IMR-90 (cell line): ENCODE measurements at regions not wholly inside any gene's neighbourhood (a gene's known extent, or its start where the extent isn't known, plus 50 kb on each side); places are given as distances from the start of the nearest gene placed in this dataset.
A peak's percentile ranks its signal among the peaks of the same experiment; 100 is the strongest.

Source experiments
- ATAC-seq: fragments of 200-7000 bp; cut with Tn5 transposase; 2 replicates; pipeline ENCODE4 v1.9.1; 2020; ENCODE audit warnings: low read depth, mild to moderate bottlenecking, moderate library complexity
- BruUV-seq: library from RNA; stranded (reverse); fragments of 400-500 nt; replicated peaks from 2 replicates; lab custom pipeline; 2021; lab: Mats Ljungman, UMichigan
- CTCF ChIA-PET: fragments of 300-600 bp; formaldehyde crosslinking; extraction: SDS; loops from one replicate; lab custom pipeline; 2021; ENCODE audit warnings: antibody characterized with exemption; lab: Yijun Ruan, JAX
- POLR2A ChIA-PET: fragments of 300-600 bp; sonication (Branson Sonifier 250); formaldehyde crosslinking; loops from one replicate; lab custom pipeline; 2022; ENCODE audit warnings: antibody characterized with exemption; ENCODE audit not compliant: unreplicated experiment; lab: Charles Lee
- DNase-seq: peaks from one replicate; pipeline ENCODE4 v3.0.0; 2013
- H2AFZ ChIP-seq: replicated peaks from 2 replicates; pipeline ENCODE3; 2013; ENCODE audit warnings: low read length, mild to moderate bottlenecking; ENCODE audit not compliant: poor library complexity
- H2AK5ac ChIP-seq: 2 replicates; pipeline ENCODE4 v1.6.1; 2013; ENCODE audit warnings: low read depth, low read length, inconsistent platforms
- H2AK9ac ChIP-seq: replicated peaks from 2 replicates; pipeline ENCODE3; 2013; ENCODE audit warnings: mild to moderate bottlenecking, low read depth, low read length, moderate library complexity; ENCODE audit not compliant: poor library complexity
- H2BK120ac ChIP-seq: 2 replicates; pipeline ENCODE4 v1.6.1; 2013; ENCODE audit warnings: low read depth, low read length, inconsistent platforms
- H2BK15ac ChIP-seq: 3 replicates; pipeline ENCODE4 v1.6.1; 2013; ENCODE audit warnings: low read depth, low read length, inconsistent platforms
- H2BK20ac ChIP-seq: 2 replicates; pipeline ENCODE4 v1.6.1; 2013; ENCODE audit warnings: low read depth, mild to moderate bottlenecking, inconsistent platforms, low read length, moderate library complexity
- H2BK5ac ChIP-seq: 2 replicates; pipeline ENCODE4 v1.6.1; 2013; ENCODE audit warnings: mild to moderate bottlenecking, low read depth, low read length, inconsistent platforms; ENCODE audit not compliant: poor library complexity, severe bottlenecking
- H3K14ac ChIP-seq: replicated peaks from 2 replicates; pipeline ENCODE4 v1.6.1; 2013; ENCODE audit warnings: low read depth, low read length, inconsistent platforms
- H3K18ac ChIP-seq: 2 replicates; pipeline ENCODE4 v1.6.1; 2013; ENCODE audit warnings: low read depth, low read length, control low read depth
- H3K23ac ChIP-seq: 2 replicates; pipeline ENCODE4 v1.6.1; 2013; ENCODE audit warnings: low read depth, low read length, inconsistent platforms
- H3K27ac ChIP-seq: 2 replicates; pipeline ENCODE4 v1.5.1; 2013; ENCODE audit warnings: mild to moderate bottlenecking, control low read depth, low read length; ENCODE audit not compliant: insufficient read depth
- H3K27me3 ChIP-seq: 2 replicates; pipeline ENCODE4 v1.6.1; 2013; ENCODE audit warnings: low read length; ENCODE audit not compliant: control insufficient read depth, insufficient read depth
- H3K36me3 ChIP-seq: 2 replicates; pipeline ENCODE4 v1.6.1; 2013; ENCODE audit warnings: low read length, mixed read lengths; ENCODE audit not compliant: control insufficient read depth, insufficient read depth
- H3K4ac ChIP-seq: 2 replicates; pipeline ENCODE4 v1.6.1; 2013; ENCODE audit warnings: low read depth, low read length, inconsistent platforms
- H3K4me1 ChIP-seq: 2 replicates; pipeline ENCODE4 v1.6.1; 2013; ENCODE audit warnings: low read length, mixed read lengths; ENCODE audit not compliant: control insufficient read depth, insufficient read depth
- H3K4me2 ChIP-seq: 2 replicates; pipeline ENCODE4 v1.6.1; 2013; ENCODE audit warnings: low read depth, mild to moderate bottlenecking, control low read depth, low read length, moderate library complexity
- H3K4me3 ChIP-seq: 2 replicates; pipeline ENCODE4 v1.5.1; 2013; ENCODE audit warnings: low read depth, mild to moderate bottlenecking, control low read depth, low read length, moderate library complexity; ENCODE audit not compliant: insufficient read depth
- H3K56ac ChIP-seq: 2 replicates; pipeline ENCODE4 v1.6.1; 2013; ENCODE audit warnings: low read length, inconsistent platforms; ENCODE audit not compliant: insufficient read depth; ENCODE audit errors: extremely low read depth
- H3K79me1 ChIP-seq, 2 experiments: 2 replicates each; pipeline ENCODE4 v1.6.1; 2013; ENCODE audit warnings: low read length in 2 of 2, inconsistent platforms in 1 of 2, low read depth in 1 of 2
- H3K9ac ChIP-seq: 2 replicates; pipeline ENCODE4 v1.6.1; 2013; ENCODE audit warnings: low read depth, low read length, control low read depth
- H3K9me1 ChIP-seq: 2 replicates; pipeline ENCODE4 v1.6.1; 2013; ENCODE audit warnings: low read length, inconsistent platforms; ENCODE audit not compliant: insufficient read depth
- H3K9me3 ChIP-seq: 2 replicates; pipeline ENCODE4 v1.6.1; 2013; ENCODE audit warnings: low read length; ENCODE audit not compliant: control insufficient read depth, insufficient read depth
- H4K20me1 ChIP-seq: 2 replicates; pipeline ENCODE4 v1.6.1; 2013; ENCODE audit warnings: low read length, inconsistent platforms; ENCODE audit not compliant: insufficient read depth
- H4K5ac ChIP-seq: 2 replicates; pipeline ENCODE4 v1.6.1; 2013; ENCODE audit warnings: mild to moderate bottlenecking, low read depth, low read length, control low read depth
- H4K8ac ChIP-seq, 2 experiments: 2 replicates each; pipeline ENCODE4 v1.6.1; 2013; ENCODE audit warnings: low read depth in 2 of 2, low read length in 2 of 2, control low read depth in 1 of 2, inconsistent platforms in 1 of 2
- H4K91ac ChIP-seq: 2 replicates; pipeline ENCODE4 v1.6.1; 2013; ENCODE audit warnings: low read depth, low read length, inconsistent platforms; ENCODE audit not compliant: insufficient read depth
- CEBPB ChIP-seq: IDR thresholded peaks from 2 replicates; pipeline ENCODE4 v1.6.1; 2012; ENCODE audit warnings: low read depth, low read length, improper control_type of control experiment
- MAFK ChIP-seq: IDR thresholded peaks from 2 replicates; pipeline ENCODE4 v1.6.1; 2012; ENCODE audit warnings: low read depth, low read length, improper control_type of control experiment
- POLR2A ChIP-seq: IDR thresholded peaks from 2 replicates; pipeline ENCODE4 v1.6.1; 2012; ENCODE audit warnings: mild to moderate bottlenecking, low read depth, low read length
- SMC3 ChIP-seq: fragments of 150-350 bp; IDR thresholded peaks from 2 replicates; pipeline ENCODE4 v1.6.1; 2016; ENCODE audit warnings: low read depth, mild to moderate bottlenecking, antibody characterized with exemption, low read length, moderate library complexity
- WGBS, 2 experiments: methylation state at CpG; one replicate each; pipeline versions ENCODE4 v1.1.5 to v1.1.7; 2013; ENCODE audit warnings: missing lambda C conversion rate in 2 of 2; ENCODE audit not compliant: insufficient read length in 1 of 2; ENCODE audit errors: extremely low coverage in 2 of 2; 5-methylcytosine and 5-hydroxymethylcytosine counted together
- dilution Hi-C: fragments of 300-500 bp; cut with HindIII; formaldehyde crosslinking; loops from one replicate; pipeline ENCODE4 v1.14.3; 2018; ENCODE audit warnings: low sequenced_read_pairs; ENCODE audit not compliant: unreplicated experiment
- in situ Hi-C: fragments of 300-500 bp; cut with MboI; formaldehyde crosslinking; loops from 3 replicates; pipeline ENCODE4 v1.14.3; 2019; ENCODE audit warnings: low sequenced_read_pairs, inconsistent platforms, mixed read lengths
- intact Hi-C: fragments of 100-400 bp; cut with micrococcal nuclease; formaldehyde crosslinking; loops from 2 replicates; pipeline ENCODE4 v1.10.0; 2022

DNA sequence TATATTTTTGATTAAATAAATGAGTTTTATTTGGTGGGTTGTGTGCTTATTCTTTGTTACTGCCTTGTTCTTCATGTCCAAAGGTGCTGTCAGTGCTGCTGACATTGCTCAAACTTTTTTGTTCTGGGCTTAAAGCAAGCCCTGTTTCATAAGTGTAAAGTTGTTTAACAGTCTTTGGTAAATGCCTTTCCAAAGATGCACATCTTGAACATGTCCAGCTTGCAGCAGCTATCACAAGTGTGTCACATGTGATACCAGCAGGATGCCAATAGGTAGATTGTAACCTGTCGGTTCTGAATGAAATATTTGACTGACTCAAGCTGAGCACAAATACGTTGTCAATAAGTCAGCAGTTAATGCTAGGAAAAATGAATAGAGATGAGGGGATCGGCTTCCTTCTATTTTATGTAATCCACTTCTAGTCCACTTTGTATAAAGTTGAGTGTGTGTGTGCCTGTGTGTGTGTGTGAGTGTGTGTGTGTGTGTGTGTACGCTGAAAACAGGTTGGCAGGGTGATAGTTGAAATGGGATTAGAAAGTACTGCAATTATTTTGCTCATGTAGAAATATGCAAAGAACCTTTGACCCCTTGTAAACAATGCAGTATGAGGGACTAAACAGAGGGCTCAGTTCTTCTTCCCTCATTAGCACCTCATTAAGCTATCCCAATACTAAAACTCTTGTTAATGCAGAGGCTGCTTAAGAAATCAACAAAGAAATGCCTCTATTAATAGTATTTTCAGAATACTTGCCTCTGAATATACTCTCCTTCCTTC lies 986.5 kb downstream of the TUSC7 start (continued):
- TF ChIP-seq CEBPB, result no peak
- no peak for TF ChIP-seq SMC3

- no peak overlapping the region for H4K91ac ChIP-seq
- BruUV-seq, result no TSS peak
- H3K23ac ChIP-seq, result no peak overlapping the region
- no peak overlapping the region for H3K4me3 ChIP-seq
- peak overlapping the region; percentile 66; the same call in 1 of the 2 replicates for H4K5ac ChIP-seq
- ChIA-PET POLR2A (interaction anchor here (0.7 kb wide), 1 partner anchor 12 kb away, joined by 3 read pairs; no protein-coding TSS in a partner anchor), CTCF (no interaction called here)
- peak overlapping the region; percentile 34 for H2AK9ac ChIP-seq
- H2AK5ac ChIP-seq, result no peak overlapping the region
- no peak overlapping the region for H3K56ac ChIP-seq
- no peaks in the 10 kb centered on the region for H3K27me3 ChIP-seq
- TF ChIP-seq MAFK (no peak), POLR2A (no peak)
- DNase-seq, result no peak
- dilution Hi-C loops (no loop called here), intact Hi-C loops (no loop called here), in situ Hi-C loops (no loop called here)
- no peaks in the 10 kb centered on the region for H3K79me1 ChIP-seq
- no peak overlapping the region for H3K9ac ChIP-seq
- no peaks in the 10 kb centered on the region; the same call in none of the 2 replicates for H3K36me3 ChIP-seq
- no peak for ATAC-seq
- WGBS, 2 experiments, result 75% methylated on average over 3 of the region's 5 CpGs; no CpG with 5 or more reads in 1 of the 2 experiments
- no peaks in the 10 kb centered on the region for H3K9me1 ChIP-seq
- H4K20me1 ChIP-seq, result no peaks in the 10 kb centered on the region
- H2BK20ac ChIP-seq, result no peak overlapping the region
- H3K4me2 ChIP-seq, result no peak overlapping the region
- H3K4ac ChIP-seq, result no peak overlapping the region; the same call in 1 of the 2 replicates
- H3K14ac ChIP-seq, result no peak overlapping the region
- H3K9me3 ChIP-seq, result no peaks in the 10 kb centered on the region
- H2BK120ac ChIP-seq, result no peak overlapping the region
- H2AFZ ChIP-seq, result no peak overlapping the region
- peak overlapping the region; percentile 65; the same call in 1 of the 2 replicates for H3K18ac ChIP-seq
- H3K27ac ChIP-seq, result no peak overlapping the region
- no peak overlapping the region for H4K8ac ChIP-seq
- peaks cover 22% of the 10 kb centered on the region for H3K4me1 ChIP-seq
- no peak overlapping the region for H2BK15ac ChIP-seq
- no peak overlapping the region for H2BK5ac ChIP-seq
These were observed 987.4 kb downstream of the TUSC7 start for GRCh38 chr3:117696851-117697407.
